Heart right ventricle (tissue), 16 donors: ENCODE measurements at regions not wholly inside any gene's neighbourhood (a gene's known extent, or its start where the extent isn't known, plus 50 kb on each side); places are given as distances from the start of the nearest gene placed in this dataset.

ENCODE experiments used
- ATAC-seq, 8 donors: fragments of 200-7000 bp; cut with Tn5 transposase; one replicate each; pipeline ENCODE4 v1.9.1; 2020; ENCODE audit warnings: mild to moderate bottlenecking in 8 of 8, moderate library complexity in 8 of 8, moderate number of reproducible peaks in 1 of 8
- DNase-seq, 2 donors: peaks; one replicate each; pipeline ENCODE4 v3.0.0-alpha.2; 2020
- H3K27ac ChIP-seq, 10 donors: fragments of 200-600 bp; sonication (generic) in 2 of 10; one replicate each; pipeline versions ENCODE4 v1.5.0 to v1.8.0; 2020 to 2022; ENCODE audit warnings: mild to moderate bottlenecking in 3 of 10
- H3K27me3 ChIP-seq, 7 donors: fragments of 200-600 bp; one replicate each; pipeline ENCODE4 v1.8.0; 2021 to 2022; ENCODE audit warnings: mild to moderate bottlenecking in 2 of 7
- H3K36me3 ChIP-seq, 9 donors: fragments of 200-600 bp; sonication (generic) in 1 of 9; one replicate each; pipeline versions ENCODE4 v1.5.0 to v1.8.0; 2020 to 2022; ENCODE audit warnings: mild to moderate bottlenecking in 2 of 9
- H3K4me1 ChIP-seq, 9 donors: fragments of 200-600 bp; sonication (generic) in 1 of 9; one replicate each; pipeline versions ENCODE4 v1.5.0 to v1.8.0; 2020 to 2022; ENCODE audit warnings: mild to moderate bottlenecking in 4 of 9
- H3K4me3 ChIP-seq, 10 donors: fragments of 200-600 bp; sonication (generic) in 2 of 10; one replicate each; pipeline versions ENCODE4 v1.5.0 to v1.8.0; 2020 to 2022; ENCODE audit warnings: mild to moderate bottlenecking in 7 of 10, moderate library complexity in 2 of 10
- H3K9me3 ChIP-seq, 11 donors: fragments of 200-600 bp in 10 of 11; sonication (generic) in 2 of 11; one replicate each; pipeline versions ENCODE4 v1.5.0 to v1.8.0; 2013 to 2022; ENCODE audit warnings: mild to moderate bottlenecking in 2 of 11, control low read depth in 1 of 11, moderate library complexity in 1 of 11
- CTCF ChIP-seq, 9 donors: fragments of 200-600 bp; sonication (generic) in 2 of 9; IDR thresholded peaks; one replicate each; pipeline versions ENCODE4 v1.5.0 to v1.8.0; 2021 to 2022; ENCODE audit warnings: antibody characterized with exemption in 9 of 9, mild to moderate bottlenecking in 5 of 9, moderate library complexity in 1 of 9
- WGBS, 2 donors: extraction: QIAGEN DNeasy Blood & Tissue Kit; methylation state at CpG; one replicate each; pipeline ENCODE4 v1.1.7; 2013; ENCODE audit warnings: inconsistent platforms in 1 of 2; 5-methylcytosine and 5-hydroxymethylcytosine counted together
- intact Hi-C, 10 donors: fragments of 100-400 bp; cut with DNase I; formaldehyde crosslinking; loops; one replicate each; pipeline versions ENCODE4 v1.11.1 to v1.14.2; 2022
- donor health status: Arrhythmogenic right ventricular cardiomyopathy.
- donor health status: ischemic (EF 13 %, LVEDD 7.1; RV severe dilation, severe dysfunction).
- donor health status: healthy with polysubstance abuse.
- donor health status: DM: no; HTN: yes; CAD: no.
- donor health status: DM: no; HTN: no; CAD: no.
- donor health status: ischemic (EF 25% LVEDD 6.9; RV normal size, moderate dysfunction).
- donor health status: ischemic (EF 25% LVEDD 5.7; RV mildly dilated, moderate dysfunction).
- donor health status: healthy.
- donor health status: DM: yes; HTN: yes; CAD: no.
- donor health status: Ischemic cardiomyopathy.
- donor health status: ischemic (EF 35%, LVEDD 5.7; RV mildly dilated, moderate dysfunction).
- donor health status: nonischemic (EF 11% LVEDD 7.7; RV severe dilation, severe dysfunction).
- donor health status: DM: yes; HTN: yes; CAD: no.
- donor health status: PGD.
- donor health status: ischemic (EF 29% LVEDD 5.4; RV normal size, mild dysfunction).
- donor health status: nonischemic (EF 23%, LVEDD 6.1; RV moderate dilation, normal function).

DNA sequence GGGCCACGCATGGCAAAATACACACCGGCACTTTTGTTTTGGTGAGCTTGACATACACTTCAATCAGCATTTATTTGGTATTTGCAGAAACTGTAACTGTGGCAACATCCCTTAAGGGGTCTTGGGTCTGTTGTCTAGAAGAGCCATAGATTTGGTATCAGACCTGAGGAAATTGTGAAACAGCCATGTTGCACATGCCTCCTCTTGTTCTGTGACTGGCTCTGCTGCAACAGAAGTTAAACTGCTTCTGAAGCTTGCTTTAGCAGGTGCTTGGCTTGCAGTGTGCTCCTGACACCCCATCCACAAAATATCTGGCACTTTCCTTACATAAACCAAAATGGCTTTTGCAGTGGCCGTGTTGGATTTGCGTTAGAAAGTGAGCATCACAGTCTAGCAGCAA is 247.3 kb downstream of the GATA3 start:
- WGBS, 2 donors: 91 to 92% methylated on average over 4 of the region's 4 CpGs
- TF ChIP-seq CTCF (IDR thresholded peaks at IDR 0.05): no peak
- no peaks in the 10 kb centered on the region for H3K36me3 ChIP-seq
- no peaks in the 10 kb centered on the region for H3K9me3 ChIP-seq
- peaks cover 0 to 38% (median 15%) of the 10 kb centered on the region in 7 donors for H3K27me3 ChIP-seq
- H3K27ac ChIP-seq: no peak overlapping the region
- intact Hi-C loops: no loop called here
- no peak overlapping the region for H3K4me3 ChIP-seq
- no peak for ATAC-seq
- no peak for DNase-seq
- no peaks in the 10 kb centered on the region for H3K4me1 ChIP-seq

DNA sequence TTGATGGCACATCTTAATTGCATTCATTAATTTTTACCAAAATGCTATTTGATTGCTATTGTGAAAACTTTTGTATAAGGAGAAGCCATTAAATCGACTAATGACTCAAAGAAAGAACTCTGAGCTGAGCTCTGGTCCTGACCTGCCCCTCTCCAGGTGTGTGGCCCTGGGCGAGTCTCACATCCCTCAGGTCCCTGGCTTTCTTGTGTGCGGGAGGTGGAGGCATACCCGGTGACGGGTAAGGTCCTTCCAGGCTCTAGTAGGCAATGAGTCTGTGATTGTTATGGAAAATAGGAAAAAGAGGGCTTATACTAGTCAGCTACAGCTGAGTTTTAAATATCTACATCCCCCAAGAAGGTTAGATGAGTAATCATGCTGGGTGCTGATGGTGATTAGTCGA is 248.1 kb downstream of the GATA3 start:
- Histone ChIP-seq H3K27me3 (peaks cover 0 to 38% (median 15%) of the 10 kb centered on the region in 7 donors), H3K4me3 (no peak overlapping the region), H3K36me3 (no peaks in the 10 kb centered on the region), H3K9me3 (no peaks in the 10 kb centered on the region), H3K27ac (no peak overlapping the region), H3K4me1 (no peaks in the 10 kb centered on the region)
- intact Hi-C loops: no loop called here
- TF ChIP-seq CTCF (IDR thresholded peaks at IDR 0.05): no peak
- WGBS, 2 donors: 82 to 87% methylated on average over 6 of the region's 6 CpGs
- ATAC-seq (no peak), DNase-seq (no peak)

- Histone ChIP-seq H3K36me3 (no peaks in the 10 kb centered on the region), H3K27ac (no peak overlapping the region), H3K27me3 (peaks cover 0 to 16% (median 5%) of the 10 kb centered on the region in 7 donors), H3K9me3 (no peaks in the 10 kb centered on the region), H3K4me1 (no peaks in the 10 kb centered on the region), H3K4me3 (no peak overlapping the region)
- DNase-seq (no peak), ATAC-seq (no peak)
- intact Hi-C loops: no loop called here
- WGBS, 2 donors: 92 to 93% methylated on average over 10 of the region's 10 CpGs
- no peak for TF ChIP-seq CTCF (IDR thresholded peaks at IDR 0.05)
Measured at GRCh38 chr10:8304861-8305260, 250.4 kb downstream of the GATA3 start.

DNA sequence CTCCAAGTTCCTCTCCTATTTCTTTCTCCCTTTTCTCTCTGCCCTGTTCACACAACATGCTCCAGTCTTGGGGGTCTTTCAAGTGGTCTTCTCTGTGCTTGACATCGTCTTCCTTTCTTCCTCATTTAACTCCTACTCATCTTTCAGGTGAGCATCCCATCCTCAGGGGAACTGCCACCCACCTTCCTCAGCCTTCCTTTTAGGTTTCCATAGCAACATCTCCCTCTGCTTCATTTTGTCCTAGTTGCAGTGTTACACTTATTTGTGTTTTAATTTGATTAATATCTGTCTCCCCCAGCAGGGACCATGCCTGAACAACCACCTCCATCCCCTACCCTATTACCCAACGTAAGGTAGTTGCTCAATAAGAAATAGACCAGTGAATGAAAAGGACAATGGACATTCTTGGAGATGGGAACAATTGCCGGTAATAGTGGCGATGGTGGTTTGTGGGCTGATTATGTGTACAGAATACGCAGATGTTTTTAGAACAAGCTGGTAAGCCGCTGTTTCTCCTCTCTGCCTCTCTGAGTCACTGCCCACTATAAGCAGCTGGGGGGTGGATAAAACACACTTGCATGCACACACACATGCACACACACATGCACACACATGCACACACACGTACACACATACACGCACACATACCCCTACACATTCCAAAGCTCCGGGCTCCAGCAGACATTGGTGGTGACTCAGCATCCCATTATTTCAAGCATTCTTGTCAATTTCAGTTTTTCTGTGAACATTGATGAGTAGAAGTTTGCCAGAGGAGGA is 251.6 kb downstream of the GATA3 start:
- H3K9me3 ChIP-seq: no peaks in the 10 kb centered on the region
- TF ChIP-seq CTCF (IDR thresholded peaks at IDR 0.05): no peak
- no peak for ATAC-seq
- H3K36me3 ChIP-seq: no peaks in the 10 kb centered on the region
- peaks cover 0 to 8% (median 0%) of the 10 kb centered on the region in 7 donors for H3K27me3 ChIP-seq
- H3K27ac ChIP-seq: no peak overlapping the region
- DNase-seq: no peak
- intact Hi-C loops: no loop called here
- H3K4me1 ChIP-seq: no peaks in the 10 kb centered on the region
- 84 to 87% methylated on average over 9 of the region's 9 CpGs for WGBS, 2 donors
- no peak overlapping the region for H3K4me3 ChIP-seq
